SU-DHL-6 (cell line): ENCODE measurements at regions not wholly inside any gene's neighbourhood (a gene's known extent, or its start where the extent isn't known, plus 50 kb on each side); places are given as distances from the start of the nearest gene placed in this dataset.

Experiments
- EZH2phosphoT487 ChIP-seq: fragments of 200-600 bp; sonication (generic), shearing (Covaris generic); conservative IDR thresholded peaks from 2 replicates; pipeline ENCODE4 v1.6.1; 2018; ENCODE audit warnings: mild to moderate bottlenecking, antibody characterized with exemption, low read length, moderate library complexity, mixed read lengths
- TF ChIP-seq, protein P1 (sequence below): fragments of 200-600 bp; sonication (generic); IDR thresholded peaks from one replicate; pipeline ENCODE4 v1.5.1; 2017; ENCODE audit warnings: antibody characterized with exemption, mild to moderate bottlenecking, low read length, moderate library complexity; ENCODE audit not compliant: insufficient read depth, poor library complexity, severe bottlenecking

GRCh38 chr2:234550511-234551107 is 53.7 kb upstream of the ARL4C start:
- TF ChIP-seq, protein P1, sequence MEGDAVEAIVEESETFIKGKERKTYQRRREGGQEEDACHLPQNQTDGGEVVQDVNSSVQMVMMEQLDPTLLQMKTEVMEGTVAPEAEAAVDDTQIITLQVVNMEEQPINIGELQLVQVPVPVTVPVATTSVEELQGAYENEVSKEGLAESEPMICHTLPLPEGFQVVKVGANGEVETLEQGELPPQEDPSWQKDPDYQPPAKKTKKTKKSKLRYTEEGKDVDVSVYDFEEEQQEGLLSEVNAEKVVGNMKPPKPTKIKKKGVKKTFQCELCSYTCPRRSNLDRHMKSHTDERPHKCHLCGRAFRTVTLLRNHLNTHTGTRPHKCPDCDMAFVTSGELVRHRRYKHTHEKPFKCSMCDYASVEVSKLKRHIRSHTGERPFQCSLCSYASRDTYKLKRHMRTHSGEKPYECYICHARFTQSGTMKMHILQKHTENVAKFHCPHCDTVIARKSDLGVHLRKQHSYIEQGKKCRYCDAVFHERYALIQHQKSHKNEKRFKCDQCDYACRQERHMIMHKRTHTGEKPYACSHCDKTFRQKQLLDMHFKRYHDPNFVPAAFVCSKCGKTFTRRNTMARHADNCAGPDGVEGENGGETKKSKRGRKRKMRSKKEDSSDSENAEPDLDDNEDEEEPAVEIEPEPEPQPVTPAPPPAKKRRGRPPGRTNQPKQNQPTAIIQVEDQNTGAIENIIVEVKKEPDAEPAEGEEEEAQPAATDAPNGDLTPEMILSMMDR, result peak; percentile 79
- no peak for TF ChIP-seq EZH2phosphoT487
